GM12878 (cell line): ENCODE measurements at regions not wholly inside any gene's neighbourhood (a gene's known extent, or its start where the extent isn't known, plus 50 kb on each side); places are given as distances from the start of the nearest gene placed in this dataset.

ENCODE experiments used
- ATAC-seq: fragments of 200-7000 bp; cut with Tn5 transposase; 3 replicates; pipeline ENCODE4 v1.9.1; 2020; ENCODE audit warnings: mild to moderate bottlenecking, moderate library complexity
- BruUV-seq: library from RNA; stranded (reverse); fragments of 400-500 nt; replicated peaks from 2 replicates; lab custom pipeline; 2021; lab: Mats Ljungman, UMichigan
- CTCF ChIA-PET: fragments of 300-600 bp; sonication (Branson Sonifier 250); formaldehyde crosslinking; extraction: SDS; loops from one replicate; lab custom pipeline; 2021; ENCODE audit warnings: inconsistent platforms; lab: Yijun Ruan, JAX
- POLR2A ChIA-PET: fragments of 350-600 bp; formaldehyde crosslinking; extraction: SDS; loops from one replicate; lab custom pipeline; 2021; ENCODE audit warnings: inconsistent platforms; lab: Charles Lee
- RAD21 ChIA-PET: fragments of 300-600 bp; sonication (Branson Sonifier 250); formaldehyde crosslinking; loops from one replicate; lab custom pipeline; 2023; ENCODE audit warnings: antibody characterized with exemption; ENCODE audit not compliant: unreplicated experiment; lab: Charles Lee
- SMC1A ChIA-PET: fragments of 300-600 bp; sonication (Branson Sonifier 250); formaldehyde crosslinking; loops from one replicate; lab custom pipeline; 2023; ENCODE audit not compliant: unreplicated experiment, uncharacterized antibody; lab: Charles Lee
- DNase-seq: peaks from one replicate; pipeline ENCODE4 v3.0.0-alpha.2; 2011; ENCODE audit warnings: low read depth, low spot score
- FAIRE-seq: peaks from 3 replicates; lab custom pipeline; 2011; peaks lifted over from hg19 to GRCh38; lab: Jason Lieb, UNC
- H2AFZ ChIP-seq: 2 replicates; pipeline ENCODE4 v1.6.0; 2011; ENCODE audit warnings: low read depth, low read length, control low read depth; ENCODE audit not compliant: control insufficient read depth
- H3K27ac ChIP-seq: 2 replicates; pipeline ENCODE4 v1.5.1; 2011; ENCODE audit warnings: control low read depth; ENCODE audit not compliant: control insufficient read depth, insufficient read depth
- H3K27me3 ChIP-seq, 2 experiments: replicated peaks in 1 of 2; 2 replicates each; pipeline versions ENCODE4 v1.6.0 to v1.6.1; 2011; ENCODE audit warnings: low read length in 1 of 2; ENCODE audit not compliant: control insufficient read depth in 2 of 2, insufficient read depth in 2 of 2
- H3K36me3 ChIP-seq, 2 experiments: 2 replicates each; pipeline ENCODE4 v1.5.1; 2011; ENCODE audit warnings: low read length in 1 of 2; ENCODE audit not compliant: control insufficient read depth in 2 of 2, insufficient read depth in 2 of 2
- H3K4me1 ChIP-seq: 2 replicates; pipeline ENCODE4 v1.6.1; 2011; ENCODE audit warnings: mild to moderate bottlenecking, low read length, moderate library complexity, mixed read lengths; ENCODE audit not compliant: control insufficient read depth, insufficient read depth
- H3K4me2 ChIP-seq: 2 replicates; pipeline ENCODE4 v1.6.0; 2011; ENCODE audit warnings: control low read depth; ENCODE audit not compliant: control insufficient read depth, insufficient read depth
- H3K4me3 ChIP-seq: fragments of 200-600 bp; sonication (generic); 2 replicates; pipeline ENCODE4 v1.5.1; 2016
- H3K79me2 ChIP-seq: 2 replicates; pipeline ENCODE4 v1.6.0; 2011; ENCODE audit warnings: low read length; ENCODE audit not compliant: control insufficient read depth, insufficient read depth
- H3K9ac ChIP-seq: 2 replicates; pipeline ENCODE4 v1.8.0; 2011; ENCODE audit warnings: low read length, control low read depth, mixed read lengths; ENCODE audit not compliant: control insufficient read depth, insufficient read depth
- H3K9me3 ChIP-seq: replicated peaks from 3 replicates; pipeline ENCODE4 v1.5.1; 2011; ENCODE audit warnings: mild to moderate bottlenecking, low read length; ENCODE audit not compliant: control insufficient read depth, insufficient read depth
- H4K20me1 ChIP-seq: 2 replicates; pipeline ENCODE4 v1.6.0; 2011; ENCODE audit not compliant: control insufficient read depth, insufficient read depth
- RELB ChIP-seq: fragments of 450-650 bp; IDR thresholded peaks from 2 replicates; pipeline ENCODE4 v1.6.1; 2017; ENCODE audit warnings: low read depth, mild to moderate bottlenecking, moderate library complexity
- ZNF622 ChIP-seq: fragments of 450-650 bp; IDR thresholded peaks from 2 replicates; pipeline ENCODE4 v1.6.1; 2017; ENCODE audit warnings: mild to moderate bottlenecking, inconsistent platforms
- WGBS: methylation state at CpG from one replicate; pipeline ENCODE4 v1.1.6; 2016; ENCODE audit warnings: low lambda C conversion rate; ENCODE audit not compliant: insufficient replicate concordance, insufficient coverage; ENCODE audit errors: missing lambda C conversion rate; 5-methylcytosine and 5-hydroxymethylcytosine counted together
- in situ Hi-C: fragments of 300-500 bp; cut with MboI; formaldehyde crosslinking; loops from 9 replicates; pipeline ENCODE4 v1.14.3; 2018; ENCODE audit warnings: mixed read lengths
- intact Hi-C: fragments of 100-400 bp; cut with micrococcal nuclease; formaldehyde crosslinking; loops from one replicate; pipeline ENCODE4 v1.14.2; 2022; ENCODE audit not compliant: unreplicated experiment

GRCh38 chr6:21536280-21536766, 57.2 kb upstream of the SOX4 start:
- in situ Hi-C loops = no loop called here
- no peaks in the 10 kb centered on the region for H3K79me2 ChIP-seq
- SMC1A ChIA-PET = no interaction called here
- CTCF ChIA-PET = no interaction called here
- no peaks in the 10 kb centered on the region for H3K36me3 ChIP-seq
- no peak overlapping the region for H3K4me3 ChIP-seq
- intact Hi-C loops = no loop called here
- POLR2A ChIA-PET = no interaction called here
- H2AFZ ChIP-seq = no peak overlapping the region
- RAD21 ChIA-PET = interaction anchor here (0.5 kb wide), 1 partner anchor 202 kb away, joined by 3 read pairs; no protein-coding TSS in a partner anchor
- H3K4me2 ChIP-seq = no peak overlapping the region
- FAIRE-seq (no peak), ATAC-seq (no peak), DNase-seq (no peak)
- no peaks in the 10 kb centered on the region for H4K20me1 ChIP-seq
- no peaks in the 10 kb centered on the region for H3K4me1 ChIP-seq
- no peak for TF ChIP-seq ZNF622
- no TSS peak for BruUV-seq
- H3K9me3 ChIP-seq = no peaks in the 10 kb centered on the region
- no peak overlapping the region for H3K27ac ChIP-seq
- no peaks in the 10 kb centered on the region for H3K27me3 ChIP-seq
- WGBS = 64% methylated on average over 5 of the region's 5 CpGs
- H3K9ac ChIP-seq = no peak overlapping the region

- Histone ChIP-seq H3K9ac (no peak overlapping the region), H3K9me3 (no peaks in the 10 kb centered on the region), H3K4me2 (no peak overlapping the region), H2AFZ (no peak overlapping the region), H3K79me2 (no peaks in the 10 kb centered on the region), H3K4me1 (no peaks in the 10 kb centered on the region), H3K27ac (no peak overlapping the region), H3K4me3 (no peak overlapping the region), H4K20me1 (no peaks in the 10 kb centered on the region), H3K36me3 (no peaks in the 10 kb centered on the region), H3K27me3 (no peaks in the 10 kb centered on the region)
- ChIA-PET POLR2A (no interaction called here), RAD21 (no interaction called here), SMC1A (interaction anchor here (1.5 kb wide), 1 partner anchor 270 kb away, joined by 4 read pairs; no protein-coding TSS in a partner anchor), CTCF (no interaction called here)
- WGBS = 51% methylated on average over 2 of the region's 2 CpGs
- DNase-seq = no peak
- no peak for TF ChIP-seq RELB
- no peak for FAIRE-seq
- intact Hi-C loops = no loop called here
- BruUV-seq = no TSS peak
- in situ Hi-C loops = no loop called here
- no peak for ATAC-seq
Measured at GRCh38 chr6:21537637-21538036, 55.9 kb upstream of the SOX4 start.
